Muscle of back (tissue), 3 donors: ENCODE measurements at regions not wholly inside any gene's neighbourhood (a gene's known extent, or its start where the extent isn't known, plus 50 kb on each side); places are given as distances from the start of the nearest gene placed in this dataset.

Source experiments
- DNase-seq, 3 donors: peaks; one replicate each; pipeline versions ENCODE4 v3.0.0 to v3.0.0-alpha.2; 2013

DNA sequence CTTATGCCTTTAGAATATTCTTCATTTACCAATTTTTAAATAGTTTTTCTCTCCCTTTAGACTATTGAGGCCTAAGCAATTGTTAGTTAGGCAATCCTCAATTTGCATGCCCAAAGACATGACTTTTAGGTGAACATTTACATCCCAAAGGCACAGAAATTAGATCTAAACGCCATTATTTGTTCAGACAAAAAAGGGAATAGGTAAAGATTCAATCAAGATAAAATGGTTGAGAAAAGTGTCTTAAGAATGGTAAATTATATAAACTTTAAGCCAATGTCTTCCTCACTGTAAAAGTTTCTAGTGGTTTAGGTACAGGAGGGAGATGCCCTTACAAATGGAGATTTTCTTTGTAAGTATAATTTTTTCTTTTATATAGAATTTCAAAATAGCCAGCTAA is 50.2 kb upstream of the MME start:
- DNase-seq = no peak

DNA sequence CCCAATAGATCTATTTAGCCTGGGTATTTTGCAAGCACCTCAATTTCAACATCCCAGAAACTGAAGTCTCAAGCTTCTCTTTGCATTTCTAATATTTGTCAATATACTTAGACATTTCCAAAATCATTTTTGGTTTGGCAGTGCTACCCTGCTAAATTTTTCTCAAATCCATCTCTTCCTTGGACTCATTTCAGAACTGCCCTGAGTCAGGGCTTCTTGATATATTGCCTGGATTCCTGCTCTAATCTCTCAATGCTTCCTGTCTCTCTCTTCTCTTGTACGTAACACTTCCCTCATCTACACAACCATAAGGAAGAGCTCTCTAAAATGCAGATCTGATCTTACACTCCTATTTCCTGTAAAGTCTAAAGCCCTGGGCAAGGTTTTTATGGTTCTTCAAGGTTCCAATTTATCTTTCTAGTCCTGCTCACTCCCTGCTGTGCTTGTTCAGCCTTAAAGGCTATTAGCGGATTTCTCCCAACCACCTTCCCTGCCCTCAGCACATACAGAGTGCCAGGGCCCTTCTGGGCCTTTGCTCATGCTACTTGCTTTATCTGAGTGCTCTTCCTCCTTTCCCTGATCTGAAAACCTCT is 53.0 kb upstream of the MME start:
- DNase-seq = peak in 2 of 3 donors; percentile 2 to 60

DNA sequence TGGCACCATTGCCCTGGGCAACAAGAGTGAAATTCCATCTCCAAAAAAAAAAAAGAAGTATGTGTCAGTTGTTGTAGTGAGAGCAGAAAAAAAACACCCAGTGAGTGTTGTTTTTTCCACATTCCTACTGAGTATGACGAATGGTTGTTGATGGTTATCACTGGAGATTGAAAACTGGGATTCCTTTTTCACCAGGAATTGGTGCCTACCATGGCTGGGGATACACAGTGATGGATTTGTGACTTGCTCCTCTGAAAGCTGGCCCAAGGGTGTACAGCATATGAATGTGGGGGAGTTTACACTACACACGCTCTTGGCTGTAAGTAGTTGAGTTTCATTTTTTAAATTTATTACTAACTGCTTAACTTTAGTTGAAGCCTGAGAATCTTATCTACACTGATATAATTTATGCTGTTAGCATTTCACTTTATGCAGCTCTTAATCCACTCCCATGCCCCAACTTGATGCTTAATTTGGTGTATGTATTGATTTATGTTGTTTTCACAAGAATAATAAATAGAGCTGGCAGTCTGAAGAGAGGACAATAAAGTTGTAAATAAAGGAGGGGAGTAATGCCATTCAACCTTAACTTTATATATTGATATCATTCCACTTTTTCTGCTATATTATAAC is 56.0 kb upstream of the MME start:
- no peak for DNase-seq

DNA sequence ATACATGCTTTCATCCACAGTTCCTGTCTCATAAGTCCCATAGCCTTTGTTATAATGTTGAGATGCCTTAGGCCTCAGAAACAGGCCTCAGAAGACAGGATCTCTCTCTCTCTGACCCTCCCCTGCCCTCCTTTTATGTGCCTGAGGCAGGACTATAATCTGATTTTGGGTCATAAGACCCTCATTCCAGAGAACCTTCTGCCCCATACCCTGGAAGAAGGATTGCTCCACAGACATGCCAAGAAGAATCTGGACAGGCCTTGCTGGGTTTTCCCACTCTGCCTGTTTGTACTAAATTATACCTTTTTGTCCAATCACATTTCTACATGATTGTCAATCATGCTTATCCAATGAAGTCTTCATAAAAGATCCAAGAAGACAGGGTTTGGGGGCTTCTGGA is 57.2 kb upstream of the MME start:
- no peak for DNase-seq

DNA sequence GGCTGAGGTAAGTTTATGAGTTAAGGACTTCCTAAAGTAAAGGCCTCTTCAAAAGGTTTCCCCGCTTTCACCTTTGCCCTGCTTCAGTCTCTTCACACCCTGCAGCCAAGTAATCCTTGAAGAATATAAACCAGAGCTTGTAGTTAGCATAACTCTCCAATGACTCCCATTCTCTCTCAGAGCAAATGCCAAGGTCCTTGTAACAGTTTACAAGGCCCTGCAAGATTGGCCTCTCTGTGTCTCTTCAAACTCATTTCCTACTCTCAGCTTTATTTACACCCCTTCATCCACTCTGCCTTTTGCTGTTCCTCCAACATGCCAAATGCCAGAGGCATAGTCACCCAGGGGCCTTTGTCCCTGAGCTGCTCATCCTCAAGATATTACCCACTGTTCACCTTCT is 60.5 kb upstream of the MME start:
- DNase-seq = no peak

DNA sequence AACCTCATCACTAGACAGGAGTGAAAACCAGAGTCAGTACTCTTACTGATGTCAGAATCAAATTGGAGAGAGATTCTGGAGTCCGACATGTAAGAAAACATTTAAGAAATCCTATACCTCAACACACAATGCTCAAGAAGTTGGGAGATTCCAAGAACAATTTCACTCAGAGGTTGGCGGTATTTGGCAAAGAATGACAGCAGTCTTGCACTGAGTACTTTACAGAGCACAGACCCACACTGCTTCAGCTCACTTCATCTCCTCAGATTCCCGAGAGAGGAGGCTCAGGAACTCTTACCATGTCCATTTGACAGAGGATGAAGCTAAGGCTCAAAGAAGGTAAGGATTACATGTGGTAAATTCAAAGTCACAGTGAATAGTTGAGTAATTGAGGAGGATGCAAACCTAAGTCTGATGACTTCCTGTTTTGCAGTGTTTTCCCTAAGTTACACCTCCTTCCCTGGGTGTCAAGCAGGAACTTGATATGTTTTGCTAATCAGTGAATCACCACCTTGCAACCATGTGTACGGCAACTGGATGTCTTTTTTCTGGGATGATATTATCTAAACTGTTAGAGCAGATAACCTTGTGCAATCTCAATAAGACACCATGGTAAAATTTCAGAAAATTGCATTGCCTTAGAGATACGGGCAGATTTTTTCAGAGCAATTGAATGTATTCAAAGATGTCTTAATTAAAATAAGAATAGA is 61.3 kb upstream of the MME start:
- DNase-seq = no peak

DNA sequence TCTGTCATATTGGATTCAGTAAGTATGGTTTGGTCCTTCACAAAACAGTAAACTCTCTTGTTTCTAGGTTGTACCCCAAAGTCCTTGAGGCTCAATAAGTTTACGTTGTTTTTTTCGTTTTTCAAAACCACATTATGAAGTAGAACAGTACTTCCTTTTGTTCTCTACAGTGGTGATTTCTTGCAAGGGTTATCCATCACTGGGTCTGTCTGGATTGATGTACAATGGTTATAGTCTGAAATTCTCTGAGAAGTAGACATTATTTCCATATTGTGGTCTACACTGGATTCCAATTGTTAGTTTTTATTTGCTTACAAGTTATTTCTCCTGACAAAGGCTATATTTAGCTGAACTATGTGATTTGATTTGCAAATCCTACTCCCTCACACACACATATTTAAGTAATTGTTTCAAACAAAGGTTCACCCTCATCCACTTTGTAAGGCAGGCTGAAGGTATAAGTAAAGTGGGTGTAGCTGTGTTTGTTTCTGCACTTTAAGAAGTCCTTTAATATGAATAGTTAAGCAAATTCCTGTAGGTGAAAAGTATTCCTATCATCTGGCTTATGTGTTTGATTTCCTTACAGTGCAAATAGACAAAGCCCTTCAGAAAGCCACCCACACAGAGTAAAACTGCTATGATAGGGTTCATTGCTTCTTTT is 64.2 kb upstream of the MME start:
- DNase-seq = no peak

DNA sequence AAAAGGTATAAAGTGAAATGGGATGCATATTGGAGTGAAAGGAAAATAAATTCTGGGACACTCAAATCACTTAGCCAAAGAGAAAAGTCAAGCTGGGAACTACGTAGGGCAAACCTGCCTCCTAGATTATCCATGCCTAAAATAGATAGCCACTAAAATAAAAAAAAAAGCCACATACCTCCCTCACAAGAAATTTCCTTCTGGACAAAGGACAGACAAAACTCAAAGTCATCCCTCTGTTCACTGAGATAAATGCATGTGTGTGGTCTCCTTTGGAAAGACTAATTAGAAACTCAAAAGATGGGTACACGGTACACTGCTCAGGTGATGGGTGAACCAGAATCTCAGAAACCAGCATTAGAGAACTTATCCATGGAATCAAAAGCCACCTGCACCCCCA is 65.2 kb upstream of the MME start:
- no peak for DNase-seq

DNA sequence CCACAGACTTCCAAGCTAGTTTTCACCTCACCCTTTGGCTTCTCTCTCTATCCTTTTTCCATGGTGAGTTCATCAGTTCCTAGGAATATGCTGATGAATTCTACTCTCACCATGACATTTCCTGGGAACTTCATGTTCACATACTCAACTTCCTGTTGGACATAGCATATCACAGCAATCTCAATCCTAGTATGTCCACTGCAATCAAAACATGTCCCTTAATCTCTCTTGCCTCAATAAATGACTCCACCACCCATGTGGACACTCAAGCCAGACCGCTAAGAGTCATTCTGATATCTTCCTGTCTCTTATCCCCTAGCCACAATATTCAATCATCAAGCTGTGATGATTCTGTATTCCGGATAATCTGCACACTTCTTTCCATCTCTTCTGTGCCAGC is 66.7 kb upstream of the MME start:
- no peak for DNase-seq

DNA sequence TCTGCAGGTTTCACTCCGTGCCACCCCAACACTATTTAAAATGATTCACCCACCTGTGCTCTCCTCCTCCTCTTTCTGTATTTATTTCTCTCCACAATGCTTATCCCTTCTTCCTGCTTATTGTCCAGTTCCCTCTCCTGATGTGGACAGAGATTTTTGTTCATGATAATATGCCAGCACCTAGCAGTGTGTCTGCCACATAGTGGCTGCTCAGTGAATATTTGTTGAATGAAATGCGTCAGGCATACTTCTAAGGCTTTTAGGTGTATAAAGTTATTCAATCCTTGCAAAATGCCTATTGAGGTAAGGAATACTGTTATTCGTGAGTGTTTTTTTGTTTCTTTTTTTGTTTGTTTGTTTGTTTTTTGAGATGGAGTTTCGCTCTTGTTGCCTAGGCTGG is 67.5 kb upstream of the MME start:
- DNase-seq = no peak

DNA sequence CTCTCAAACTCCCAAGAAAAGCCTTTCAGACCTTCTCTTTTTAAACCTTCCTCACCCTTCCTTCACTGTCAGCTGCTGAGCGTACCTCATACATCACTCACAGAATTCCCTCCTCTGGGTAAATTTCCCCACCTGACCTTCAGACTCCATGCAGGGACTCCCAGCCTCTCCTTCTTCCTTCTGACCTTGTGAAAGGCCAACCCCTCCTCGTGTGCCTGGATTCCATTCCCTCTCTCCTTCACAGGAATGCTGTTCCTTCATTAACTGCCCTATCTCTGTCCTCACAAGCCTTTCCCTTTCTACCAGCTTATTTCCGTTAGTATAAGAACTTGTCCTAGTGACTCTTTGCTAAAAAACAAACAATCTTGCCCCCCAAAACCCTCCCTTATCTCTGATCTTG is 69.7 kb upstream of the MME start:
- no peak for DNase-seq

DNA sequence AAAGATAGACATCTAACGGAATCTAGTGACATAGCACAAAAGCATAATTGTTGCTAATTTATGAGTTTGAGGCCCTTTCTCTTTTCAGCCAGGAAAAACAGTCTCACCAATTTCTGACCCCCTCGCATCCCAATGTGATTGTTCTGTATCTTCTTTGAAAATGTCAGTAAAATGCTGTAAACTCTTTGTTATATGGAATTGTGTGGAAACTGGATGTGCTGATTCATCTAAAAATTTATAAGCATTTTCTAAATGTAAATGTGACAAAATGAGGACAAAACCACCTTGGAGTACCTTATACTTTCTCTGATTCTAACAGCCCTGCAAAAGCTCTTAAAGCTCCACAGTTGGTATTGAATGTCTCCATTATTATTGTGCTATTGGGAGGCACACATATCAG is 70.9 kb upstream of the MME start:
- DNase-seq = no peak

DNA sequence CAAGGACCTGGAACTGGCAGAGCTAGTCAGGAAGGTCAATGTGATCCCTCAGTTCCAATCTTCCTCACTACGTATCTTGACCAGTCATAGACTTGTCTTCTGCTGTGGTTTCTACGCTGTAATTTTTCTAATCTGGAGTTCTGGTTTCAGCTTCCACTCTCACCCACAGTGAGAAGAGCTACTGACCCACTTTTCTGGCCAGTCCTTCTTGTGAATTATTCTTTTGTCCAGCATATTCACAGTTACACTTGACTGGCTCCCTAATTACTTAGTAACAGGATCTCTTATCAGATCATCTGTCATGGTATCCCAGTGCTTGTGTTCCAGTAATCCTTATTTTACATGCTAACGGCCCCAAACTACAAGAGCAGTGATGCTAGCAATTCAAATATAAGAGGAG is 72.4 kb upstream of the MME start:
- no peak for DNase-seq

DNA sequence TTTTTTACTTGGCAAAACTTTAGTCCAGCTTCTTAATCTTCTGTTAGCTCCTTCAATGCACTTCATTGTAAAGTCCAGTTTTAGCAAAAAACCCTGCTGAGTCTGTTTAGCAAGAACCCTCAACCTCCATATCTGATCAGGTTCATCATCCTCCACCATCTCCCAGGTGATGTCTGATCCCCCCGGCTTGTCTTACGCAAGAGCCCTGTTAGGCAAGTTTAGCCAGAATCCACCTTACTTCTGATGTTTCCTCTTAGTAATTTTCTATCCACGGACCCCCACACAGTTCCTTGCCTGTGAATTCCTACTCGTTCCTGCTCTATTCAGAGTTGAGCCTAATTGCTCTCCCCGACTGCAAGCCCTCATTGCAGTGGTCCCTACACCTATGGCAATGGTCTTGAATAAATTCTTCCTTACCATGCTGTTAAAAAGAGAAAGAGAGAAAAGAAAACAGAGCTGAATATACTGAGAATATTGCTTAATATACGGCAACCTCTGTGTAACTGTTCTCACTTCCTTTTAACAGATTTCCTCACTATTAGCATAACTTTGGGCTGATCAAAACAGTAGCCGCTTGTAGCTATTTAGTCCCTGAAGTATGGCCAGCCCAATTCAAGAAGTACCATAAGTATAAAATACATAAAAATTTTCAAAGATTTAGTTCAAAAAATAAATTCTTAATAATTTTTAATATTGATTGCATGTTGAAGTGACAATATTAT is 78.7 kb upstream of the MME start:
- DNase-seq = no peak

DNA sequence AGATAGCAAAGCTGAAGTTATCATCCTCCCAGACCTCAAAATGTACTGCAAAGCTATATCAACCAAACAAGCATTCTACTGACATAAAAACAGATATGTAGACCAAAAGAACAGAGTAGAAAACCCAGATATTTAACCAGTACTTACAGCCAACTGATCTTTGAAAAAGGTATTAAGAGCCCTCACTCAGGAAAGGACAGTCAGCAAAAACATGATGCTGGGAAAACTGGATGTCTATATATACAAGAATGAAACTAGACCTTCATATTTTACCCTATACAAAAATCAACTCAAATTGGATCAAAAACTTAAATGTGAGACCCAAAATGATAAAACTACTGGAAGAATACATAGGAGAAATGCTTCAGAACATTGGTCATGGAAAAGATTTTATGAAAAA is 87.5 kb upstream of the MME start:
- DNase-seq = no peak

DNA sequence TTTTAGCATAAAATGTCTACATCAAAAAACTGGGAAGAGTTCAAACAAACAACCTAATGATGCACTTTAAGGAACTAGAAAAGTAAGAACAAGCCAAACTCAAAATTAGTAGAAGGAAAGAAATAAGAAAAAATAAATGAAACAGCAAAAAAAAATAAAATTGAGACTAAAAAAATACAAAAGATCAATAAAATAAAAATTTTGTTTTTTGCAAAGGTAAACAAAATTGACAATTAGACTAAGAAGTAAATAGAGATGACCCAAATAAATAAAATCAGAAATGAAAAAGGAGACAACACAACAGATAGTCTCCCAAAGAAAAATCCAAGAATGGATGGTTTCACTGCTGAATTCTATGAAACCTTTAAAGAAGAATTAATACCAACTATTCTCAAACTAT is 89.6 kb upstream of the MME start:
- no peak for DNase-seq

DNA sequence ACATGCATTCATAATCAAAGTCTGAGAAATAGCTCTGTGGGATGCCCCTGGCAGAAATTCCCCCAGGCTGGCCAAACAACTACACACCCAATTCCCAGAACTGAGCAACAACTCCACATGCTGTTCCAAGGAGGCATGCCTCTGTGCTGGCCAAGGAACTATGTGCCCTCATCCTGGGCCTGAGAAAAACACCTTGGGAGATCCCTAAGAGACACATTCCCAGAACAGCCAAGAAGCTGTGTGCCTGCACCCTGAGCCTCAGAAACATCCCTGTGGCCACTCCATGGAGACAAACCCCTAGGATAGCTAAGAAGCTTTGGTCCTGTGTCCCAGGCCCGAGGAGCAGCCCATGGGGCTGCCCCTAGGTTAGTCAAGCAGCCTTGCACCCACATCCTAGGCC is 92.3 kb upstream of the MME start:
- no peak for DNase-seq

DNA sequence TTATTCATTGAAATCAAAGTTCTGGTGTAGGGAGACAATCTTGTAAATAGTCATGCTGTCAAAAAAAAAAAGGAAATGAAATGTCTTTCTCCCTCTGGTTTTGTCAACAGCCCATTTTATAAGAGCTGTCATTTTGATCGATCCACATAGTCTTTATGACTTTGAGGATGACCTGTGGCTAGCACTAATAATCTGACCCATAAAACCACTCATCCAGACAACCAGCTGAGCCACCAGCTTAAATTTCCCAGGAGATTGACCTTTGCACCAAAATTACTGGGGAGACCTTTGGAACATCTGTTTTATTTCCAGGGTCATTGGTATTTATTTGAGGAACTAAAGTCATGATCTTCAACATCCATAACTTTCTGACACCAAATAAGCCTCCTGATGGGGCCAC is 98.5 kb upstream of the MME start:
- DNase-seq = no peak

DNA sequence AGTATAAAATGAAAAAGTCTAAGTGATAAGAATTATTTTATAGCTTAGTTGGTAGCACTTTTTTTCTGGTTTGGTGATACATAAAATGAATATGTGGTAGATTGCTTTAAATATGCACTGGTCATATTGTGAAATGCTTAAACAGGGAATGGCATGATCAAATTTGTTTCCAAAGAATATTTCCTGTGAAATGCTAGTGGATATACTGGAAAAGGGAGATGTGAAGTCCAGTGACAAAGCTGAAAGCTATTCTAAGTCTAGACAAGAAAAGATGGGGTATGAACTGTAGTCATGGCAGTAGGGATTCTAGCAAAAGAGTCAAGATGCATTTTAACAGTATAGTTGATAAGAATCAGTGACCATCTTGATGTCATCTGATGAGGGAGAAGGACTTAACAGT is 98.9 kb upstream of the MME start:
- DNase-seq = peak in 1 of 3 donors; percentile 16

DNA sequence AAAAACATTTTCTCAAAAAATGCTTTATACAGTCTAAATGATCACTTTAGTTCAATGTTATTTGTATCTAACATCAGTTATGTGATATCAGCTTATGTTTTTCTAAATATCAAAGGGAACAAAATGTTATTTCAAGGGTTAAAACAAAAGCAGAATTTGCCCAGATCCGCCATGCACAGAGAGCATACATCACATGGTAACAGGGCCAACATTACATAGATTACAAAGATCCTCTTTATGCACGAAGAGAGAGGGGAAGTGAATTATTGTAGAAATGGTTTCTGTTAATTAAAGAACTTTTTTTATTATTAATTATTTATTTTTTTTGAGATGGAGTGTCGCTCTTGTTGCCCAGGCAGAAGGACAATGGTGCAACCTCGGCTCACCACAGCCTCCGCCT is 100.8 kb upstream of the MME start:
- no peak for DNase-seq

DNA sequence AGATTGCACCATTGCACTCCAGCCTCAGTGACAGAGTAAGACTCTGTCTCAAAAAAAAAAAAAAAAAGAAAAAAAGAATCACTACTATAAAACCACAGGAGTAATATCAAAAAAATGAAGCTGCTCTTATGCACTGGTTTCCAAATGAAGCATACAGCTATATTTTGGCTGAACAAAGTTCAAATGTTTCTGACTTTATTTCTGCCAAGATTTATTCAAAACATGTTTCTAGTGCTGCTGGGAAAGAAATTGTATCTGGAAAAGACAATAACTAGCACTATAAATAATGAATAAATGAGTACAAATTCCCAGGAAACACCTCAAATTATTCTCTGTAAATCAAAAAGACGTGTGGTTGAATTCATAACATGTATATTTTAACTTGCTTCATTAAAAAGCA is 102.5 kb upstream of the MME start:
- DNase-seq = peak; percentile 35 to 66 (median 47)
